ENCODE measurements at regions not wholly inside any gene's neighbourhood (a gene's known extent, or its start where the extent isn't known, plus 50 kb on each side); places are given as distances from the start of the nearest gene placed in this dataset.

GRCh38 chr13:90084684-90085290 lies 1262.7 kb upstream of the MIR17HG start:
- H3K27ac ChIP-seq = no peak overlapping the region
- whole genome bisulfite sequencing = 100% methylated on average over 1 of the region's 1 CpG
- TF ChIP-seq CTCF (IDR thresholded peaks at IDR 0.05) = no peak
- TF ChIP-seq POLR2A (IDR thresholded peaks at IDR 0.05) = no peak
- no peak for TF ChIP-seq POLR2AphosphoS5 (IDR thresholded peaks at IDR 0.05)
- H3K4me1 ChIP-seq (replicated peaks) = no peaks in the 10 kb centered on the region
- intact Hi-C loops (cut with DNase I) = no loop called here
- no peak overlapping the region for H3K4me3 ChIP-seq
- no peak for DNase-seq (ENCODE audit: low spot score)
- no peaks in the 10 kb centered on the region for H3K36me3 ChIP-seq
- no peaks in the 10 kb centered on the region for H3K9me3 ChIP-seq
- H3K27me3 ChIP-seq (replicated peaks; ENCODE audit: insufficient read depth) = no peaks in the 10 kb centered on the region

DNA sequence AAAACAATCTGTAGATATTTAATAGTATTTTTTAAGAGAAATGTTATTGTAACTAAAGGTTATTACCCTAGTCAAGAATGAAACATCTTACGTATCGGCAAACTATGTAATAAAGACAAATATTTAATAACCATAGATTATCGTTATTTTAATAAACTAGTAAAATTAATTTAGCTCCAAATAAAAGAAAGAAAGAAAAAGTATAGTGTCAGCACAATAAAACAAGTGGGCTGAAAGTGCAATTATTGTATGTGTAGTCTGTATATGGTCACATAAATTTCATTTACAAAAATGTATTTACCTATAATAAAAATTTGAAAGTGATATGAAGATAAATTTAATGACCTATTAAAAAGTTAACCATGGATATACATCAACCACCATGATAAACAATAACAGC lies 1258.4 kb upstream of the MIR17HG start:
- Histone ChIP-seq H3K27me3 (replicated peaks; ENCODE audit: insufficient read depth) (no peaks in the 10 kb centered on the region), H3K4me3 (no peak overlapping the region), H3K9me3 (no peaks in the 10 kb centered on the region), H3K27ac (no peak overlapping the region), H3K36me3 (no peaks in the 10 kb centered on the region), H3K4me1 (replicated peaks) (no peaks in the 10 kb centered on the region)
- DNase-seq (ENCODE audit: low spot score) = no peak
- WGBS = 89% methylated on average over 3 of the region's 3 CpGs
- intact Hi-C loops (cut with DNase I) = no loop called here
- TF ChIP-seq POLR2A (IDR thresholded peaks at IDR 0.05) (no peak), CTCF (IDR thresholded peaks at IDR 0.05) (no peak), POLR2AphosphoS5 (IDR thresholded peaks at IDR 0.05) (no peak)

GRCh38 chr13:90091611-90092010 lies 1255.9 kb upstream of the MIR17HG start:
- Histone ChIP-seq H3K27me3 (replicated peaks; ENCODE audit: insufficient read depth) (no peaks in the 10 kb centered on the region), H3K4me3 (no peak overlapping the region), H3K27ac (no peak overlapping the region), H3K4me1 (replicated peaks) (no peaks in the 10 kb centered on the region), H3K9me3 (no peaks in the 10 kb centered on the region), H3K36me3 (no peaks in the 10 kb centered on the region)
- no peak for TF ChIP-seq POLR2A (IDR thresholded peaks at IDR 0.05)
- intact Hi-C loops (cut with DNase I) = no loop called here
- 71% methylated on average over 4 of the region's 4 CpGs for WGBS
- no peak for DNase-seq (ENCODE audit: low spot score)

DNA sequence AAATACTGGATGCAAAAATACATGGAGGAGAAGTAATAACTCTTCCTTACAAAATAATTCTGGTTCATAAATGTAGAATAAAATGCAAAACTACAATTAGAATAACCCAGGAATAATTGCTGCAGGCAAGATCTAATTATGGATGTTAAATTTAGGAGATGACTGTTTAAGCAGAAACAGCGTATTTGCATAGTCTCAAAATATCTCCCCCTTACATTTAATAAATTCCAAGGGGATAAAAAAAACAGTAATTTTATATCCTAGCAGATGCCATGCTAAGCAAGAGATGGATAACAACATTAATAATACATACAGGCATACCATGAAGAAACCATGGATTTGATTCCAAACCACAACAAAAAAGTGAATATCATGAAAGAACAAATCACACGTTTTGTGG lies 1253.1 kb upstream of the MIR17HG start:
- intact Hi-C loops (cut with DNase I) = no loop called here
- no peak for DNase-seq (ENCODE audit: low spot score)
- no peaks in the 10 kb centered on the region for H3K4me1 ChIP-seq (replicated peaks)
- H3K36me3 ChIP-seq = no peaks in the 10 kb centered on the region
- no peaks in the 10 kb centered on the region for H3K9me3 ChIP-seq
- TF ChIP-seq POLR2A (IDR thresholded peaks at IDR 0.05) (no peak), CTCF (IDR thresholded peaks at IDR 0.05) (no peak)
- no peak overlapping the region for H3K27ac ChIP-seq
- WGBS = 87% methylated on average over 2 of the region's 2 CpGs
- H3K4me3 ChIP-seq = no peak overlapping the region
- no peaks in the 10 kb centered on the region for H3K27me3 ChIP-seq (replicated peaks; ENCODE audit: insufficient read depth)

DNA sequence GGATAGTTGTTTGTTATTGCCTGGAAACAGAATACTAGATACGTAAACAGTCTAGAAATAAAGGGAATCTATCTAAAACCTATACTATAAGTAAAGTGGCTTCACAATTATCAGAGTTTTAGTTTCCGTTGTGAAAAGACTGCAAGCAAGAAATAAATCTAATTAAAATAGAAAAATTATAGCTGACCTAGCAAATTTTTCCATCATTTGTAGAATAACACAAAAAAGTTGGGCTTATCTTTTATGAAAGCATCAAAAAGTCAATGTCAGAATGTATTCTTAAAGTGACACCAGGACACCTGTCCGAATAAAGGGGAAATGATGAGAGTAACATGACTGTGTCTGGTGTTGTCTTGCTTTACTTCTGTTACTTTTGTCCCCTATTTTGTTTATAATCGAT lies 1248.9 kb upstream of the MIR17HG start:
- no peak overlapping the region for H3K4me3 ChIP-seq
- H3K27me3 ChIP-seq (replicated peaks; ENCODE audit: insufficient read depth) = no peaks in the 10 kb centered on the region
- intact Hi-C loops (cut with DNase I) = no loop called here
- WGBS = 88% methylated on average over 4 of the region's 4 CpGs
- TF ChIP-seq POLR2A (IDR thresholded peaks at IDR 0.05) = no peak
- no peak for TF ChIP-seq POLR2AphosphoS5 (IDR thresholded peaks at IDR 0.05)
- no peak for TF ChIP-seq CTCF (IDR thresholded peaks at IDR 0.05)
- H3K36me3 ChIP-seq = no peaks in the 10 kb centered on the region
- H3K27ac ChIP-seq = no peak overlapping the region
- no peaks in the 10 kb centered on the region for H3K4me1 ChIP-seq (replicated peaks)
- no peaks in the 10 kb centered on the region for H3K9me3 ChIP-seq
- DNase-seq (ENCODE audit: low spot score) = no peak

Measured in prostate gland (tissue), 2 donors.